Astrocyte of the cerebellum (primary cell): ENCODE measurements at regions not wholly inside any gene's neighbourhood (a gene's known extent, or its start where the extent isn't known, plus 50 kb on each side); places are given as distances from the start of the nearest gene placed in this dataset.

Experiments
- DNase-seq: peaks from one replicate; pipeline ENCODE4 v3.0.0-alpha.2; 2011; ENCODE audit warnings: low read depth
- H3K4me3 ChIP-seq: 2 replicates; pipeline ENCODE4 v1.5.1; 2011; ENCODE audit warnings: mild to moderate bottlenecking, low read depth, low read length, moderate library complexity
- in situ Hi-C: cut with HindIII; loops from 2 replicates; pipeline ENCODE4 v1.10.0; 2017; ENCODE audit warnings: low sequenced_read_pairs
- TF ChIP-seq, protein P1 (sequence below): IDR thresholded peaks from 2 replicates; pipeline ENCODE4 v1.5.1; 2012; ENCODE audit warnings: low read length, low read depth, moderate library complexity, mild to moderate bottlenecking; ENCODE audit errors: missing control alignments

- in situ Hi-C loops = no loop called here
- TF ChIP-seq, protein P1, sequence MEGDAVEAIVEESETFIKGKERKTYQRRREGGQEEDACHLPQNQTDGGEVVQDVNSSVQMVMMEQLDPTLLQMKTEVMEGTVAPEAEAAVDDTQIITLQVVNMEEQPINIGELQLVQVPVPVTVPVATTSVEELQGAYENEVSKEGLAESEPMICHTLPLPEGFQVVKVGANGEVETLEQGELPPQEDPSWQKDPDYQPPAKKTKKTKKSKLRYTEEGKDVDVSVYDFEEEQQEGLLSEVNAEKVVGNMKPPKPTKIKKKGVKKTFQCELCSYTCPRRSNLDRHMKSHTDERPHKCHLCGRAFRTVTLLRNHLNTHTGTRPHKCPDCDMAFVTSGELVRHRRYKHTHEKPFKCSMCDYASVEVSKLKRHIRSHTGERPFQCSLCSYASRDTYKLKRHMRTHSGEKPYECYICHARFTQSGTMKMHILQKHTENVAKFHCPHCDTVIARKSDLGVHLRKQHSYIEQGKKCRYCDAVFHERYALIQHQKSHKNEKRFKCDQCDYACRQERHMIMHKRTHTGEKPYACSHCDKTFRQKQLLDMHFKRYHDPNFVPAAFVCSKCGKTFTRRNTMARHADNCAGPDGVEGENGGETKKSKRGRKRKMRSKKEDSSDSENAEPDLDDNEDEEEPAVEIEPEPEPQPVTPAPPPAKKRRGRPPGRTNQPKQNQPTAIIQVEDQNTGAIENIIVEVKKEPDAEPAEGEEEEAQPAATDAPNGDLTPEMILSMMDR = no peak
- DNase-seq = no peak
- no peak overlapping the region for H3K4me3 ChIP-seq
These were observed 126.9 kb upstream of the HS3ST2 start for GRCh38 chr16:22687031-22687530.

GRCh38 chr16:22688463-22688862 is 125.5 kb upstream of the HS3ST2 start:
- in situ Hi-C loops = no loop called here
- DNase-seq = no peak
- no peak overlapping the region for H3K4me3 ChIP-seq
- TF ChIP-seq, protein P1 = no peak

DNA sequence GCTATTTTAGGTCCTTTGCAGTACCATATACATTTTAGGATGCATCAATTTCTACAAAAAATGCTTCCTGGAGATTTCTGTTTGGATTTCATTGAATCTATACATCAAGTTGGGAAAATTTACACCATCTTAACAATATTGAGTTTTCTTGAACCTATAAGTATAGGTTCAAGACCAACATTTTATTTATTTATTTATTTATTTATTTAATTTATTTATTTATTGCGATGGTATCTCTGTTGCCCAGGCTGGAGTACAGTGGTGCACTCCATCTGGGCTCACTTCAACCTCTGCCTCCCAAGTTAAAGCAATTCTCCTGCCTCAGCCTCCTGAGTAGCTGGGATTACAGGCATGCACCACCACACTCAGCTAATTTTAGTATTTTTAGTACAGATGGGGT is 125.0 kb upstream of the HS3ST2 start:
- no peak for DNase-seq
- no peak overlapping the region for H3K4me3 ChIP-seq
- TF ChIP-seq, protein P1 = no peak
- in situ Hi-C loops = no loop called here

DNA sequence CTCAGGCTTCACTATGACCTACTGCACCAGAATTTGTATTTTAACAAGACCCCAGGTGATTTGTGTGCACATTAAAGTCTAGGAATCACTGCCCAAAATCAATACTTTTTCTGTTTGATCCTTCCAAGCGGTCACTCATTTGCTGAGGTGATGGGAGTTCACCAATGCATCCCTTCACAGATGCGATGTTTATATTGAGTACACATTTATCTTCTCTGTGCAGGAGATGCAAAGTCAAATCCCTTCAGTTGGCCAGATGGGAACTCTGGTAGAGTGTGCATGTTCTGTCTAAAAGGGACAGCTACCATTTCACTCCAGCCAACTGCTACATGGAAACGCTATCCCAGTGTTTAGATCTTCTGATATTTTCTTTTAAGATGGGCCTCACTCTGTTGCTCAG is 122.6 kb upstream of the HS3ST2 start:
- TF ChIP-seq, protein P1 = no peak
- in situ Hi-C loops = no loop called here
- no peak for DNase-seq
- no peak overlapping the region for H3K4me3 ChIP-seq

- H3K4me3 ChIP-seq = no peak overlapping the region
- TF ChIP-seq, protein P1 = no peak
- DNase-seq = no peak
- in situ Hi-C loops = no loop called here
These were observed 121.9 kb upstream of the HS3ST2 start for GRCh38 chr16:22692034-22692433.

DNA sequence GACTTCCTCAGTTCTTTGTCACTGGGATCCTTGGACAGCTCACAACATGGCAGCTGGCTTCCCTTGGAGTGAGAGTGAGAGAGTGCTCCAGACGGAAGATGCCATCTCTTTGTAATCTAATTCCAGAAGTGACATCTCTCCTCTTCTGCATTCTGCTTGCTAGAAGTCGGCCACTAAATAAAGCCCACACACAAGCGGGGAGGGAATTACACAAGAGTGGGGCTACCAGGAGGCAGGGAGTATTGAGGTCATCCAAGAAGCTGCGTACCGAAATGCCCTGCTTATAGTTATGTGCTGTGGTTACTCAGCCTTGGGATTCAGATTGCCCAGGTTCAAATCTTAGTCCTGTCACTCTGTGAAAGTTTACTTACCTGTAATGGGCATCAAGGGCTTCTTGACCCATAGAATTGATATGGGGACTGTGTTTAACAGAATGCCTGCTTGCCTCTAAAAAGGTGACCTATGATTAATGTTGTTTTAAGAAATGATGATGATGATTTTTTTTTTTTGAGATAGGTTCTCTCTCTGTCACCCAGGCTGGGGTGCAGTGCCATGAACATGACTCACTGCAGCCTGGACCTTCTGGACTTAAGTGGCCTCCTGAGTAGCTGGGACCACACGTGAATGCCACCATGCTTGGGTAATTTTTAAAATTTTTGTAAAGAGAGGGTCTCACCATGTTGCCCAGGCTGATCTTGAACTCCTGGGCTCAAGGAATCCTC is 120.9 kb upstream of the HS3ST2 start:
- DNase-seq = no peak
- in situ Hi-C loops = no loop called here
- no peak overlapping the region for H3K4me3 ChIP-seq
- TF ChIP-seq, protein P1 = no peak
